ENCODE measurements at regions not wholly inside any gene's neighbourhood (a gene's known extent, or its start where the extent isn't known, plus 50 kb on each side); places are given as distances from the start of the nearest gene placed in this dataset.
"Not testable (repeated sequence)": the region's sequence is repeated elsewhere in the genome, so short reads cannot be mapped to it uniquely, and the experiment has no call there.

DNA sequence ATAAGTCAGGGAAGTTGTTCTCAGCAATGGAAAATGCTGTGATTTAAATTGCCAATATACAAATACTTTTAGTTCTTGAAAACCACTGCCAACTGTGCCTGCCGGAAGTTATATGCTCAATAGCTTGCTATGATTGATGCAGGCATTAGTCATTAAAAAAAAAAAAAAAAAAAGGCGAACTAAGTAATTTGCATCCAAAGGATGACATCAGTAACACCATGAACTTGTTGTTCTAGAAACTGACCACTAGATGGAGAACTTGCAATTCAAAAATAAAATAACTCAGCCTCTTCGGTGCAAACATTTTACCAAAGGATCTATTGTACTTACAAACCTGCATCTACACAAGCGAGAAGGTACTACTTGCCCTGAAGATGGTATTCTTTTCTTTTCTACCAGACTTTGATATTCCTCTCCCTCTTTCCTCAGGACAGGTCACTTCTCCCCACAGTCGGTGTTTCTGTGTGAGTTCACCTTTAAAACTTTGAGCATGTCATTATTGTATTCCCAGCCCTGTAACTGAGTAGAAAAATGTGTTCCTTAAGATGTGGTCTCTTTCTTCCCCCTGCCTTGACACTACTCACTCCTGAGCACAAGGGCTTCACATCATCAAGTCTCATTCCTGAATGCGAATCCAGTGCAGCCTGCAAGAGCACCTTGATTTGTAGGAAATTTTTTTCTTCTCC is 115.0 kb upstream of the VEPH1 start:
- DNase-seq, result peak; percentile 97

DNA sequence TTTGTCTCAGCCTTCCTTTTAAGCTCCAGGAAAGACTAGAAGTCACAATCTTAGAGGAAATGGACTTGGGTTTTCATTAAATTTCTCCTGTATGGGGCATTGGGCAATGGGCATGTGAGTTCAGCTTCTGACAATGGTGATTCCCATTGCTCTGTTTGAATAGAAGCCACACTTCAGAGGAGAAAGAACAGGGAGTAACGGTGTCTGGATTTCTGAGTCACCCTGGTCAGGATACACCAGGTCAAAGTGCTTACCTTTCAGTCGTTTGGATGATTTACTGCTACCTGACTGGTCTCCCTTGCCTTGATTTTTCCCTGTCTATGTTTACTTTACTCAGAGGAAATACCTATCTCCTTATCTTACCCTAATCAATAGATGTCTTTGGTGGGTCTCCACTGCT is 111.7 kb upstream of the VEPH1 start:
- DNase-seq, result no peak

DNA sequence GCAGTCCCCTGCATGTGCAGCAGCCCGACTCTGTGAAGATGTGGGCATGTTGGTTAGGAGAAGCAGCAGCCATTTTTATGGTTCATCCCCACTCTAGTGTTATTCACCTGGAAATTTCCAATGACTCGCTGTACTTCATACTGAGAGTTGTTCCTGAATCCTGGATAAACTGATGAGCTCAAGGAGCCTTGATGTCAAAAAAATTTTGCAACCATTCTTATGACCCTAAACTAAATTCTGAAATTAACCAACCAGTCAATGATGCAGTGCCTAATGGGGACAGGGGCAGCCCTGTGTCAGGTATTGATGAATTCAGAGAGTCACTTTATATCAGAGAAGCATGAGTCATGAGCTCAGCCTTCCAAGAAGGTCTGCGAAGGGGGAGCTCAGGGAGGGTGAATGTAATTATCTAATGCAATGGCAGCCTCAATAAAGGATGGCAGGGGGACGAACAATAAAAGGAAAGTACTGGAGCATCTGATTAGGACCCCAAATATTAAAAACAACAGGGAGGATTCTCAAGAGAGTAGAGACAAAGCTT is 108.4 kb upstream of the VEPH1 start:
- no peak for DNase-seq

DNA sequence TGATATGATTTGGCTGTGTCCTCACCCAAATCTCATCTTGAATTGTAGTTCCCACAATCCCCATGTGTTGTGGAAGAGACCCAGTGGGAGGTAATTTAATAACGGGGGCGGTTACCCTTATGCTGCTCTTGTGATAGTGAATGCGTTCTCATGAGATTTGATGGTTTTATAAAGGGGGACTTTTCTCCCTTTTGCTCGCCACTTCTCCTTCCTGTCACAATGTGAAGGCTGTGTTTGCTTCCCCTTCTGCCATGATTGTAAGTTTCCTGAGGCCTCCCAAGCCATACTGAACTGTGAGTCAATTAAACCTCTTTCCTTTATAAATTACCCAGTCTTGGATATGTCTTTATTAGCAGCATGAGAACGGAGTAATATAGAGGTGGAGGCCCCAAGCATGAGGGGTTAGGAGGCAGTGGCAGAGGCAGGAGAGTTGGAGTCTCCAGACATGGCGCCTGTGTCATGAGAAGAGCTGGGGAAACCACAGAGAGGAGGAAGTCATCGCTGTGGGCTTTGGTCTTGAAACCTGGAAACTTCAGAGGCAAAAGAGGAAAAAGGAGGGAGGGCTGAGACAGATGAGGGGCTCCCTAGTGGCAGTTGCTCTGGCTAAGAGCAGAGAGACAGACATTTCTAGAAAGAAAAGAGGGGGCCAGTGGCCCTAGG is 107.8 kb upstream of the VEPH1 start:
- no peak for DNase-seq

DNA sequence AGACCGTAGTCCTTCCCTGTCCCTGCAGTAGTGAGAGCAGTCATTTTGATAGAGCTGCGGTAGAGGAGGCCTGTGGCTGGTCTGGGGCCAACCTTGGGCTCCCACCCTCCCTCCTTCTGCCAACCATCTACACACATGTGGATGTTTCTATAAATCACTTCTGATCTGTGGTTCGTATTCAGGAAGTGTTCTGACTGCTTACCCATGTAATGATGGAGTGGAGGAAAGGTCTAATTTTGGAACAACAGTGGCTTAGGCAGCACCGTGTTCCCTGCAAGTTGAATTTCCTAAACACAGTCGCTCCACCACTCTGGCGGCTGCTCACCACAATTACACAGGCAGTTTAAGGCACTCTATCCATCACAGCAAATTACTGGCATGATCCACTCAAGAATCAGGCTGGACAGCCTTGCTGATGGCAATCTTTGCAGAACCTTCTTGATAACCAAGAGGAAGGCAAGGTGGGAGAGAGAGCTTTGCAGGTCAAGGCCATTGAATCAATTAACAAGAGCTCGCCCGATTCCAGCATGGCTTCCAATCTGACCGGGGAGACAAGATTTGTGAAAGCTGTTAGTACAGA is 104.7 kb upstream of the VEPH1 start:
- no peak for DNase-seq

DNA sequence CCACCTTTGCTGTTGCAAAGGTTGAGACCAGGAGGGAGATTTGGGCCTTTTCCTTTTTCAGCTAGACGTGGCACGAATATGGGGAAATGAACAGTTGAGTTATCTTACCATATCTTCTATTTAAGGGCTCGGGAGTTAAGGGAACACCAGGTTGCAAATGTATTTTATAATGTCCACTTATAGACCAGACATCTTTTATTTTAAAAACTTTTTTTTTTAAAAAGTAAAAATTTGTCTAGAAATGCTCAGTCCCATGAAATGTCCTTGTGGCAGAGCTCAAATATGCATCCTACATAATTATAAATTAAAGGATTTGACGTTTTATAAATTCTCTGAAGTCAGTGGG is 103.6 kb upstream of the VEPH1 start:
- DNase-seq, result no peak

DNA sequence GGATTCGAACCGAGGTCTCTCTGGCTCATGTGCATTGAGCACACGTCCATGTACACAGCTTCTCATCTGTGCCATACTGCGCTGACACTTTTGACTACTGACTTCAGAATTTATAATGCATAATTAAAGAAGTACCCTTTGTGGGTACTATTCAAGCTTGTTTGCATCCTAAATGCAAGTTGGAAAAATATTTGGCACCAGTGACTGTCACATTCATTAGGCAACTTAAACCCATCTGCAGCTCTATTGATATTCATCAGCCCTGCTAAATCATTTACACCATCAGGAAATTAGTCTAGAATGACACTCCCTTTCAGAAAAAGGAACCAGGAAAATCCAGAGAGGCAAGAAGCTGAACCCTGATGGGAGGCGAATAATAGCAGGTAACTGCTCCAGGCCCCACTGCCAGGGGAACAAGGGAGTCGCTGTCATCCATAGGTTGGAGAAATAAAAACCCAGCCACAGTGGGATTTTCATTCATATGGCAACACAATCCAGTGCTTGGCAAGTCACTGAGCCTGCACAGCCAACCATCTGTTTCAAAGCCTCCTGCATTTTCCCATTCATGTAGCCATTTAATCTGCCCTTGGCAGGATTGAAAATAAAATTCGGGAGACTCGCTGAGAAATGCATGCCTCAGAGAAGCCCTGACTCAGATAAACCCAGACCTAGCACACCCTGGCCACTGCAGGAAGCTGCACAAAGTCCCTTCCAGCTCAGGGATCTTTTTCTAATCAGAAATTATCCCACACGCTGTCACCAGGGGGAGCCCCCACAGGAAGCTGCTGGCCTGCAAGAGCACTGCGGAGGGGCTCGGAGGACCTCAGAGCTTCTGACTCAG is 103.0 kb upstream of the VEPH1 start:
- peak; percentile 89 for DNase-seq

DNA sequence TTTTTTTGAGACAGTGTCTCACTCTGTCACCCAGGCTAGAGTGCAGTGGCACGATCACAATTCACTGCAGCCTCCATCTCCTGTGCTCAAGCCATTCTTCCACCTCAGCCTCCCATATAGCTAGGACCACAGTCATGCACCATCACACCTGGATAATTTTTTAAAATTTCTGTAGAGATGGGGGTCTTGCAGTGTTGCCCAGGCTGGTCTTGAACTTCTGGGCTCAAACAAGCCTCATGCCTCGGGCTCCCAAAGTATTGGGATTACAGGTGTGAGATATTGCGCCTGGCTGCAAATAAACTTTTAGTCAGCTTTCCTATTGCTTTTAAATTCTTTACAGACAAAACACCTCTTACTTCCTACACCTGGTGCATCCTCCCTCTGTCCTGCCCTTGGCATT is 102.1 kb upstream of the VEPH1 start:
- DNase-seq, result no peak

DNA sequence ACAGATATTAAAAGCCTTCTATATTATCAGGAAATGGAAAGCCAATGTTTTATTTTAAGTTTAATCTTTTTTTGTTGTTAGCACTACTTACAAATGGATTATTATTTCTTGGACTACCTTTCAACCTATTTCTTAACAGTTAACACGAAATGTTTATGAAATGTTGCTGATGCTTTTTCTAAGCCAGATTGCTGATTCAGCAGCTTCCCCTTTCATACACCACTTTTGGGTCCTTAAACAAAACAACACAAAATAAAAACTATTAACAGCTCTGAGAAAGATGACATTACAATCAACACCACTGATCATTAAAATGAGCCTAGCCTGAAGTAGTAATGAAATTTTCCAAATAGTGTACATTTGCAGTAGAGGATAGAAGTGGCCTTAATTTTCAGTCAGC is 99.2 kb upstream of the VEPH1 start:
- no peak for DNase-seq

DNA sequence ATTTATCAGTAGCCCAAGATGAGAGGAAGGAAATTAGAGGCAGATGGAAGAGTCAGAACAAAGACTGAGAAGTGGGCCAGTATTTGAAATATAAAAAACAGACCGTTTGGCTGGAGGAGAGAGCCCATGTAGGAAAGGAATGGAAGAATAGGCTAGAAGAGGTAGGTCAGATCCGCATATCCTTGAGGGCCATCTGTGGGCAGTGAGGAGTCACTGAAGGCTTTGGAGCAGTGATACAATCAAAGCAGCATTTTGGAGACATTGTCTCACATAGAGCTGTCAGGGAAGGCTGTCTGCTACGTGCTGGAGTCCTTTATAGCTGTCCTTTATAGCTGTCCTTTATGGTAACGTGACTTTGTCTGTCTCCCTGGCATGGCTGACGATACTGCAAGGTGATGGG is 92.0 kb upstream of the VEPH1 start:
- no peak for DNase-seq

DNA sequence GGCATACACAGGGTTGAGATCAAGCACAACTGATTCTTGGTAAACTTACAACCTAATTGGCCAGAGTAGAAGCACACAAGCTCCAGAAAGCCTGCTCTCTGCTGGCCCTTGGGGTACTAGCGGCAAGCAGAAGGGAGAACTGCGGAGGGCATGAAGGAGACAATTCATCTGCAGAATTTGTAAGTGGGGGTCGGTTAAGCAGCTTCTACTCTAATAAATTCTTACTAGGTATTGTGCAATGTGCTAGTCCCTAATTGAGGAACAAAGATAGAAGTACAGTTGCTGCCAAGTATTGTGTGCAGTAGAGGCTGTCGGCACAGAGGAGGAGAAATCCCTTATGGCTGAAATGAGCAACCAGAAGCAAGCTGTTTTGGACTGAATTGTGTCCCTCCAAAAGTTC is 91.2 kb upstream of the VEPH1 start:
- peak; percentile 17 for DNase-seq

DNA sequence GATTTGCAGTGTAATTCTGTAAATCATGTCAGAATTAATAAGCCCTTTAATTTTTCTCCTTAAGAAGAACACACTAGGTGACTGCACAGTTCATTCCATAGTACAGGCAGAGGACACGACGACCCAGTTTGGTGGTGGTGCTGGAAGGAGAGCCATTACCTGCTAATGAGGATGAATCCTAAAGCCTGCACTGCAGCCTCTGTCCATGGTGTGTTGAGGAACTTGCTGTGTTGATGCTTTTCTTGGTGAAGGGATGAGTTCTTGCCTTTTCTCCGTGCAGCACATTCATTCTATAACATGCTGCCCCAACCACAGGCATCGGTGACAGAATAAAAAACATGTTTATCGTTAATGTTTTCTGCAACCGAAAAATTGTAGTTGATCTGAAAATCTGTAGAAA is 89.6 kb upstream of the VEPH1 start:
- no peak for DNase-seq

DNA sequence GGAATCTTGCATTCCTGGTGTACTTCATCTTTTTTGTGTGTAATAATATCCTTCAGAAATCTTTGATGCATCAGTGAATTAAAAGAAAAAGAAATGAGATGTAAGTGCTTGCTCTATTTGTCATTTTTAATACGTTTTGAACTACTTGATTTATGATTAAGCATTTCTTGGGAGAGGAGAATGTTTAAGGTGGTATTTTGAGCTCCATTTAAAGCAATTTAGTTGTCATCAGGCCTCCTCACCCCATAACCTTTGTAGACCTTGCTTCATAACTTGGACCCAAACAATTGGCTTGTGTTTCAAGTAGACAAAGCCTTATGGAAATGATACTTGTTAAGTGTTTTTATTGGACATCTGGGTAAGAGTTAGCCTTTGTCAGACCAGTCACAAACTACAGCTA is 87.1 kb upstream of the VEPH1 start:
- no peak for DNase-seq

DNA sequence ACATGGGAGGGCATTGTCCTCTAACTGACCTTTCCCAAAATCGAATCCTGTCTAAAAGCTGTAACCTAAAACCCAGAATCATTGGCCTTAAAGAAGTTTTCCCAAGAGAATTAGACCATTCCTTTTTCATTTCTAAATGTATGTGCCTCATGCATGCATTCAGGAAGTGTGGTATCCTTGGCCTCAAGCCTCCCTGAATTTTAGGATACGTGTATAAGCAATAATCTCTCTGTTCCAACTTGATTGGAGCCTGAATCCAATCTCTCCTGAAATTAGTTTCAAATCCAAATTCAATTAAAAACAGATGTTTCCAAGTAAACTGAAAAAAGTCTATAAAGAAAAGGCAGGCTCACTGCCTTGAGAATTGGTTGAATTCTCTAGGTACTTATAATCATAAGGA is 86.0 kb upstream of the VEPH1 start:
- DNase-seq, result peak; percentile 8

DNA sequence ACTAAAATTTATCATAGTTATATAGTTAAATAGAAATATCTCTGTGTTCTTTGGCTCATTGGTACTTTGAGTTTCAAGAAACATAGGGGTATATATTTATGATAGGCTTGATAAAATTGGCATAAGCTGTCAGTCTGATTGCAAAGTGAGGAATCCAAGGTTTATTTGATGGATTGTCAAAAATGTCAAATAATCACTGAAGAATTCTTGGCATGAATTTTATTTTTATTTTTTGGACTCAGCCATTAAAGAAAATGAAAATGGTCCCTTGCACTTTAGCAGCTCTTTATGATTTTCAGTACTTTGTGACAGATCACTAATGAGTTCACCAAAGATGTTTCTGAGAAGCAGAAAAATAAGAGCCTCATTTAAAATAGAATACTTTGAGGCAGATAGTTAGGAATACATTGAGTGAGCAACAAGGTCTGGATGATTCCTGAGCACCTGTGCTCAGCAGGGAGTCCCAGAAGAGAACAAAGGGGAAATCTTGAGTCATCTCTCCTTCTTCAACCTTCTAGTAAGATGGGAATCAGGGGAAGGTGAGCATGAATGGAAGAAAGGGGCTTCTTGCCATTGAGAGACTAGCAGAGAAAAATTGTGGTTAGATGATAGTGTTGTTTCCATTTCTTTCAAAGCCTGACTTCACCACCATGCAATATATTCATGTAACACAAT is 85.3 kb upstream of the VEPH1 start:
- no peak for DNase-seq

DNA sequence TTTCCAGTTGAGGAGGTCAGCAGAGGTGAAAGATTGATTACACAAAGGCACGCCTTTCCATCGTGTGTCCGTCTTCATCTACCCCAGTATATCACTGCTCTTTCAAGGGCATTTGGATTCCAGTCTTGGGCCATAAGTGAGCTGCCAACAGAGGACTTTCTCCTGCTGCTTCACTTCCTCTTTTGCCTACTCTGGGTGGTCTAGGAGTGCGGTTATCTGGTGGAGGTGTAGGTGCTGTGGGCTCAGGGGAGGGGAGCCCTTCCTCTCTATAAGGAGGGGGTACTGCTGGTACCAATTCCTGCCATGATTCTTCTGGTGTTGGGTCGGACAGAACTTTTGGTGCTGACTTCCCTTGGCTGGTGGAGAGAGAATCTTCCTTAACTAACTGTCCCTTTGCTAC is 83.1 kb upstream of the VEPH1 start:
- no peak for DNase-seq

DNA sequence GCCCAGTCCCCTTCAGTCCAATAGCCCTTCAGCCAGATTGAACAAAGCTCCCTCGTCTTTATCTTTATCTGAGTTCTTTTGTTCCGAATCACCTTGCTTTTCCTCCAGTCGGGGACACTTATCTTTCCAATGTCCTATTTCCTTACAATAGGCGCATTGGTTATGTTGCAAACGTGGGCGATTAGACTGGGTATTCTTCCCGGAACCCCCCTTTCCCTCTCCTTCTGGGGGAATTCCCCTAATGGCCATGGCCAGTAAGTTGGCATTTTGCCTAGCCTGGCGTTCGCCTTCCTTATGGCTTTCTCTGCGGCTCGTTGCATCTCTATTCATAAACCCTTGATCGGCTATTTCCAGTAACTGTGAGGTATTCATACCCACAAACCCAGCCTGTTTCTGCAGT is 82.2 kb upstream of the VEPH1 start:
- DNase-seq, result no peak

DNA sequence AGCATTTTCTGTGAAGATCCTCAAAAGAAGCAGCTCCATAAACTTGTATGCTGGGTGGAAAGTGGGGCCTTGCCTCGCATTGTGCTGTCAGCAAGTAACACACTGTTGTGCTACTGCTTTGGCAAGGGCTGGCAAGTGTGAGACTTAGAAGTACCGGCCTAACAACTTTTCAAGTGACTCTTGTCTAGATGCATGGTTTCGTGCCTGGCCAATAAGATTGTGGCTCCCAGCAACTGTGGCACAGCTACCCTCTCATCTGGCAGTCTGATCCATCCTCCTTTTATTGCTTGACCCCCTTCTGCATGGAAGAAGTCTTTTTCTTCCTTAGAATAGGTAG is 79.4 kb upstream of the VEPH1 start:
- no peak for DNase-seq

DNA sequence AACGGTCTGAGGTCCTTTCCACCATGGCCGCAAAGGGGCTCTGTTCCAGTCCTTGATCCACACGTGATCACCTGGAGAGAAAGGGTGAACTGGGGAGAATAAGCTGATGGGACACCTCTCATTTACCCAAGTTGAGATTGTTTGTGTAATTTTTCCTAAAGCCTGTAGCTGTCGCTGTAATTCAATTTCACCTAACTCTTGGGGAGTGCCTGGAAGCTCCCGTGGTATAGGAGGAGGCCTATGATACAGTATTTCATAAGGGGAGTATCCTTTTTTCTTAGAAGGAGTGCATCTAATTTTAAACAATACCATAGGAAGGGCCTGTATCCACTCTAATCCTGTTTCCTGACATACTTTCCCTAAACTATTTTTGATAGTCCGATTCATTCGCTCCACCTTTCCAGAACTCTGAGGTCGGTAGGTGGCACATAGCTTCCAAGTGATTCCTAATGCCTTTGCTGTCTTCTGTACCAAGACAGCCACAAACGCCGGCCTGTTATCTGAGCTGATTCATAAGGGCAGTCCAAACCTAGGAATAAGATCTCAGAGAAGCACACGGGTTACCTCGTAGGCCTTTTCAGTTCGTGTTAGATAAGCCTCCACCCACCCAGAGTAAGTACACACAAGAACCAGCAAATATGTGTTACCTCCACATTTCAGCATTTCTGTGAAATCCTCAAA is 78.9 kb upstream of the VEPH1 start:
- DNase-seq, result not testable (repeated sequence)

DNA sequence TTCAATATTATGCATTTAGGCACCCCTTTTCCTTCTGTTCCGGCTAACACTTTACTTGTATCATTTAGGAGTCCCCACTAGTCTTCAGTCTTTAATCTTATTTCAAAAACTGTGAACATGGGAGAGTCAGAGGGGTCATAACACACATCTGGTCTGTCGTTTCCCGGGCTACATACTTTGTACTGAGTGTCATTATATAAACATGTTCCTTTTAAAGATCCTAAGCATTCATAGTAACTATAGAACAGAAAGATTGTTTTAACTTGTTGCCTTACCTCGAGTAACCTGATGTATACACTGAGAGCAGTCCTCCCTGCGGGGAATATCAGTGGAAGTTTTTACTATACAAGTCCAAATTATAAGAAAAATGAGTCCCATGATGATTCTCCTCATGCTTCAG is 78.2 kb upstream of the VEPH1 start:
- no peak for DNase-seq

DNA sequence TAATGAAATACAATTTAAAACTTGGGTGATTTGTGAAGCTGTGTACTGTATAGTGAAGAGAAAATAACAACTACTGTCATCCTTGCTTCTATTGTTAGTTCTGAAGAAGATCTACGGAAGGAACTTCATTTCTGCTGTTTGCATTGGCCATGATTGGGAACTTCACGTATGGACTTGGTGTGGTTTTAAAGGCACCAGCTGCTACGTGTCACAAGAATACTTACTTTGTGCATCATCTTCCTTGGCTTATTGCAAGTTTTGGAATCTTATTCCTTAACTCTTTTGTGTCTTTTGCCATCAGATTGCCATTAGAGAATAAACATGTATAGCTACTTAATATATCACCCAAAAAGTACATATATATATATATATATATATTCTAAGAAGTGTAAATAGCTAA is 75.0 kb upstream of the VEPH1 start:
- no peak for DNase-seq

DNA sequence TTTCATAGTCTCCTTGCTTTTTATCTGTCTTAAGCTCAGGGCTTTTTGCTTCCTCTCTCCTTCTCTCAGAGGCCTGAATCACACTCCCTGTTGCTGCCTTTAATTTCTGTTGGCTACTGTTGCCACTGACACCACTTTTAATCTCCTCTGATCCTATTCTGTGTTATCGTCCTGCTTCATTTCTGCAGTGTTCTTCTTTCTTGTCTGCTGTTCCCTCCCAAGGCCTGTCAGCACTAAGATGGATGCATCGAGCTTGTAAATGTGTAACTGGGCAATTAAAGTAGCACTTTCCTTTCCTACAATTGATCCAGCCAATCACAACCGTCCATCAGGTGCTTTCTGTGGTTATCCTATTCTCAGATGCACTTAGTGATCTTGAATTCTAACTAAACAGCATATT is 71.3 kb upstream of the VEPH1 start:
- DNase-seq, result no peak
